Lower lobe of right lung (tissue), 2 donors: ENCODE measurements at regions not wholly inside any gene's neighbourhood (a gene's known extent, or its start where the extent isn't known, plus 50 kb on each side); places are given as distances from the start of the nearest gene placed in this dataset.

Experiments
- ATAC-seq, 2 donors: fragments of 200-7000 bp; cut with Tn5 transposase; one replicate each; pipeline ENCODE4 v1.9.1; 2020 to 2022; ENCODE audit warnings: mild to moderate bottlenecking in 2 of 2, moderate library complexity in 2 of 2
- DNase-seq: peaks from one replicate; pipeline ENCODE4 v3.0.0-alpha.2; 2020
- H3K27ac ChIP-seq: fragments of 200-600 bp; one replicate; pipeline ENCODE4 v1.8.0; 2022
- H3K27me3 ChIP-seq: fragments of 200-600 bp; one replicate; pipeline ENCODE4 v1.8.0; 2022; ENCODE audit warnings: low read depth
- H3K36me3 ChIP-seq: fragments of 200-600 bp; one replicate; pipeline ENCODE4 v1.8.0; 2022; ENCODE audit warnings: mild to moderate bottlenecking
- H3K4me1 ChIP-seq: fragments of 200-600 bp; one replicate; pipeline ENCODE4 v1.8.0; 2022
- H3K4me3 ChIP-seq: fragments of 200-600 bp; one replicate; pipeline ENCODE4 v1.8.0; 2022; ENCODE audit warnings: mild to moderate bottlenecking
- H3K9me3 ChIP-seq: fragments of 200-600 bp; one replicate; pipeline ENCODE4 v1.8.0; 2022
- intact Hi-C: fragments of 100-400 bp; cut with DNase I; formaldehyde crosslinking; loops from one replicate; pipeline ENCODE4 v1.11.0; 2022
- TF ChIP-seq, protein P1 (sequence below): fragments of 200-600 bp; IDR thresholded peaks from one replicate; pipeline ENCODE4 v1.8.0; 2022; ENCODE audit warnings: antibody characterized with exemption, mild to moderate bottlenecking
- donor health status: DM: no; HTN: yes; CAD: no; lungs with severe emphysema.

DNA sequence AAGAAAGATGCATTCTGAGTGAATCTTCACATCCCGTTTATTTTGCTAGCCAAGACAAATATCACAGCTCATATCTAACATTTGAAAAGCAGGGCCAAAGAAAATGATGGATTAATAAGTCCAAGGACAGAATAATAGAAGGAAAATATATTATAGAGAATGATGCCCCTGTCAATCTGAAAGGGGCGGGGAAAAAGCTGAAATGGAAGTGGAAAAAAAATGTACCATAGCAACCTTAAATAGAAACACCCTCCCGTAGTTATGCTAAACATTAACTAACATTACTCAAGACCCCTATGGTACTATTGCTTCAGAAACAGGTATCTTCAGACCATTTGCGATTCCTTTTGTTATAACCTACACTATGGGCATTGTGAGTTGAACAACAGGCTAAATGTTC is 67.7 kb upstream of the SMARCA2 start:
- Histone ChIP-seq H3K27me3 (no peaks in the 10 kb centered on the region), H3K27ac (no peak overlapping the region), H3K4me3 (no peak overlapping the region), H3K36me3 (no peaks in the 10 kb centered on the region), H3K4me1 (no peaks in the 10 kb centered on the region), H3K9me3 (no peaks in the 10 kb centered on the region)
- DNase-seq (no peak), ATAC-seq (no peak)
- TF ChIP-seq, protein P1, sequence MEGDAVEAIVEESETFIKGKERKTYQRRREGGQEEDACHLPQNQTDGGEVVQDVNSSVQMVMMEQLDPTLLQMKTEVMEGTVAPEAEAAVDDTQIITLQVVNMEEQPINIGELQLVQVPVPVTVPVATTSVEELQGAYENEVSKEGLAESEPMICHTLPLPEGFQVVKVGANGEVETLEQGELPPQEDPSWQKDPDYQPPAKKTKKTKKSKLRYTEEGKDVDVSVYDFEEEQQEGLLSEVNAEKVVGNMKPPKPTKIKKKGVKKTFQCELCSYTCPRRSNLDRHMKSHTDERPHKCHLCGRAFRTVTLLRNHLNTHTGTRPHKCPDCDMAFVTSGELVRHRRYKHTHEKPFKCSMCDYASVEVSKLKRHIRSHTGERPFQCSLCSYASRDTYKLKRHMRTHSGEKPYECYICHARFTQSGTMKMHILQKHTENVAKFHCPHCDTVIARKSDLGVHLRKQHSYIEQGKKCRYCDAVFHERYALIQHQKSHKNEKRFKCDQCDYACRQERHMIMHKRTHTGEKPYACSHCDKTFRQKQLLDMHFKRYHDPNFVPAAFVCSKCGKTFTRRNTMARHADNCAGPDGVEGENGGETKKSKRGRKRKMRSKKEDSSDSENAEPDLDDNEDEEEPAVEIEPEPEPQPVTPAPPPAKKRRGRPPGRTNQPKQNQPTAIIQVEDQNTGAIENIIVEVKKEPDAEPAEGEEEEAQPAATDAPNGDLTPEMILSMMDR: no peak
- intact Hi-C loops: no loop called here

GRCh38 chr9:1948541-1948940 is 66.6 kb upstream of the SMARCA2 start:
- H3K36me3 ChIP-seq: no peaks in the 10 kb centered on the region
- DNase-seq (no peak), ATAC-seq (no peak)
- no peak overlapping the region for H3K27ac ChIP-seq
- intact Hi-C loops: no loop called here
- no peak overlapping the region for H3K4me3 ChIP-seq
- H3K4me1 ChIP-seq: no peaks in the 10 kb centered on the region
- H3K9me3 ChIP-seq: no peaks in the 10 kb centered on the region
- TF ChIP-seq, protein P1: no peak
- no peaks in the 10 kb centered on the region for H3K27me3 ChIP-seq

DNA sequence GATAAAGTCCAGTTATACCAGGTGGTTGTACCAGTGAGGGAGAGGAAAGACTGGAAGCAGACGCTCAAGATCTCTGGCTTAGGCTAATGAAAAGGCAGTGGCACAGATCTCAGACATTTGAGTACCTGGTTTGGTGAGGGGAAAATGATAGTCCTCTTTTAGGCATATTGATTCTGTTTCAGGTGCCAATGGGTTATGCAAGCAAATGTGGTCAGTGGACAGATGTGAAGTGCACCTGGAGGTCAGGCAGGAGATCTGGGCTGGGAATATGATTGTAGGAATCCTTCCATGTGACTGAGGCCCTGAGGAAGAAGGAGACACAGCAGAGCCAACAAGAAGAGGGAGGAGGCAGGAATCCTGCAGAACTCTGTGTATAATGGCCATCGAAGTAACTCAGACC is 63.7 kb upstream of the SMARCA2 start:
- no peak overlapping the region for H3K4me3 ChIP-seq
- no peak for ATAC-seq
- no peaks in the 10 kb centered on the region for H3K36me3 ChIP-seq
- H3K4me1 ChIP-seq: no peaks in the 10 kb centered on the region
- intact Hi-C loops: no loop called here
- TF ChIP-seq, protein P1: no peak
- no peaks in the 10 kb centered on the region for H3K27me3 ChIP-seq
- no peaks in the 10 kb centered on the region for H3K9me3 ChIP-seq
- DNase-seq: no peak
- H3K27ac ChIP-seq: no peak overlapping the region

DNA sequence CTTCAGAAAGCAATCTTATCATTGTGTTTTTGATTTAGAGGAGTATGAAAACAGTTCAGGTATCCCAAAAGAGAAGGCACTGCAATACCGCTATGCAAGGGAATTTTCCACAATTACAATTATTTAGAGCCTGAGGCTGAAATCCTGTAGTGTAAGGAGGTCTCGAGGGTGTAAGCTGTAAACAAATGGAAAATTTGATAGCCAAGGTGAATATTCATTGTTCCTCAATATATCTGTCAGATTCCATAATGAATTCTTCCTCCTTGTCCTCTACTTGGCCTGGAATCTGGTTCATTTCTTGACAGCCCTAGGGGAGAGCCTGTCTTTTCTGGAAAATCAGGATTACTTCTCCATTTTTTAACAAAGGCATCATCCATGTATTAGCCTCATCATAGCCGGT is 63.1 kb upstream of the SMARCA2 start:
- H3K27ac ChIP-seq: no peak overlapping the region
- DNase-seq: no peak
- no peaks in the 10 kb centered on the region for H3K27me3 ChIP-seq
- TF ChIP-seq, protein P1: no peak
- no peak for ATAC-seq
- intact Hi-C loops: no loop called here
- no peak overlapping the region for H3K4me3 ChIP-seq
- H3K9me3 ChIP-seq: no peaks in the 10 kb centered on the region
- H3K4me1 ChIP-seq: no peaks in the 10 kb centered on the region
- H3K36me3 ChIP-seq: no peaks in the 10 kb centered on the region

DNA sequence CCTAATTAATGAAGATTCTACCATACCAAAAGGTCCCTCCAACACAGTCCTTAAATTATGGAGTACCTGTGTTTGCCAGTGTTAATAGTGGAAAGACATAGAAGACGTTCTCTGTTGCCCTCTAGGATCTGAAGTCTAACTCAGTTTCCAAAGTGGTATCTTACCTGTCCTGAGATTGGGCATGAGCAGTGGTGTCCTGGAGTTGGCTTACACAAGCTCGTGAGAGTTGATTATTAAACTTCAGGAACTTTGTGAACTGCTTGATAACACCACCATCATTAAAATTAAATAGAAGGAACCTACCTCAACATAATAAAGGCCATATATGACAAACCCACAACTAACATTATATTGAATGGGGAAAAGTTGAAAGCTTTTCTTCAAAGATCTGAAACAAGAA is 60.9 kb upstream of the SMARCA2 start:
- Histone ChIP-seq H3K36me3 (no peaks in the 10 kb centered on the region), H3K9me3 (no peaks in the 10 kb centered on the region), H3K4me3 (no peak overlapping the region), H3K27ac (no peak overlapping the region), H3K4me1 (no peaks in the 10 kb centered on the region), H3K27me3 (no peaks in the 10 kb centered on the region)
- ATAC-seq: no peak
- intact Hi-C loops: no loop called here
- no peak for DNase-seq
- TF ChIP-seq, protein P1: no peak

GRCh38 chr9:1956958-1957357 is 58.2 kb upstream of the SMARCA2 start:
- no peak for DNase-seq
- Histone ChIP-seq H3K27ac (no peak overlapping the region), H3K4me3 (no peak overlapping the region), H3K36me3 (no peaks in the 10 kb centered on the region), H3K9me3 (no peaks in the 10 kb centered on the region), H3K4me1 (no peaks in the 10 kb centered on the region), H3K27me3 (no peaks in the 10 kb centered on the region)
- no peak for ATAC-seq
- TF ChIP-seq, protein P1: no peak
- intact Hi-C loops: no loop called here
